ENCODE measurements at regions not wholly inside any gene's neighbourhood (a gene's known extent, or its start where the extent isn't known, plus 50 kb on each side); places are given as distances from the start of the nearest gene placed in this dataset.

DNA sequence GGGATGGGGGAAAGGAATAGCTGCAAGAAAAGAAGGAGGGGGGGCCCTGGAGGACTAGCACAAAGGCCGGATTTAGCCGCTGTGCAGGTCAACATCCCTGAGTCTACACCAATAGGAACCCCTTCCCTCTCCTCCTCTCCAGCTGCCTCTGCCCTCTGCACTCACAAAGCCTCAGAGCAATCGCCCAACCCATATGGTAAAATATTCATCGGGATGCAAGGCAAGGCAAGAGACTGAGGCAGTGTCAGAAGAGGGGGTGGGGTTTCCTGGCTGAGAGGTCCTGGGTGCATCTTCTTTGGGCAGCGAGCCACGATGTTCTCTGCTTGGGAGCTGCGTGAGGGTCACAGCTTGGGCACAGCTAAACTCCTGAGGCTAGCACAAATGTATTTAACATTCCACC is 115.5 kb upstream of the NLRP1 start:
- Histone ChIP-seq H3K23ac (ENCODE audit: insufficient read length, low read depth, low read length) (no peak overlapping the region), H3K27ac (ENCODE audit: insufficient read length, low read depth, low read length) (no peak overlapping the region), H2BK5ac (ENCODE audit: insufficient read length, low read length) (no peak overlapping the region), H3K23me2 (ENCODE audit: insufficient read length, low read depth, low read length, poor library complexity, severe bottlenecking) (no peaks in the 10 kb centered on the region), H3K18ac (ENCODE audit: insufficient read length, low read depth, low read length) (no peak overlapping the region), H4K20me1 (ENCODE audit: control insufficient read depth, insufficient read depth, insufficient read length) (no peaks in the 10 kb centered on the region), H3K14ac (ENCODE audit: insufficient read depth, low read length) (no peak overlapping the region), H3K79me1 (ENCODE audit: insufficient read depth, low read depth, low read length, poor library complexity, severe bottlenecking) (no peaks in the 10 kb centered on the region), H3K56ac (ENCODE audit: insufficient read length, low read depth, low read length) (no peak overlapping the region), H3K4me2 (ENCODE audit: insufficient read depth, insufficient read length, low read length) (peak overlapping the region; percentile 26), H3K4ac (ENCODE audit: low read depth, low read length) (no peak overlapping the region), H2AFZ (ENCODE audit: low read length) (no peak overlapping the region), H3K79me2 (ENCODE audit: insufficient read depth, low read length) (no peaks in the 10 kb centered on the region), H3T11ph (ENCODE audit: low read length) (no peak overlapping the region), H2BK12ac (ENCODE audit: insufficient read length, low read depth, low read length) (no peak overlapping the region), H3K27me3 (ENCODE audit: insufficient read depth, low read length) (no peaks in the 10 kb centered on the region), H4K5ac (ENCODE audit: insufficient read length, low read depth, low read length) (no peak overlapping the region), H3K9ac (ENCODE audit: extremely low read depth, insufficient read length, low read length) (no peak overlapping the region), H4K8ac (replicated peaks; ENCODE audit: insufficient read length, low read depth, low read length) (no peak overlapping the region), H2BK120ac (ENCODE audit: low read depth, low read length, poor library complexity, severe bottlenecking) (no peak overlapping the region), H4K91ac (ENCODE audit: insufficient read length, low read depth, low read length) (no peak overlapping the region), H2AK5ac (ENCODE audit: insufficient read length, low read length) (no peak overlapping the region), H2BK15ac (ENCODE audit: low read depth, low read length) (no peak overlapping the region), H3K9me3 (ENCODE audit: control insufficient read depth, low read depth, low read length) (no peaks in the 10 kb centered on the region), H3K4me1 (ENCODE audit: insufficient read depth, low read length) (peaks cover 5% of the 10 kb centered on the region; the same call in 1 of the 2 replicates), H2BK20ac (ENCODE audit: low read depth, low read length, poor library complexity, severe bottlenecking) (no peak overlapping the region)
- peak; percentile 87 for DNase-seq
- peaks cover 0 to 24% of the 10 kb centered on the region in 2 experiments; a peak in 4 of 5 replicates for H3K9me3 Mint-ChIP-seq
- peaks cover 0 to 2% (median 0%) of the 10 kb centered on the region in 3 experiments; a peak in 1 of 7 replicates for H3K36me3 Mint-ChIP-seq (ENCODE audit: insufficient read depth in 1 of 3, low read depth in 3 of 3)
- peaks cover 80 to 82% of the 10 kb centered on the region in 2 experiments for H3K4me1 Mint-ChIP-seq
- TF ChIP-seq, protein P1, sequence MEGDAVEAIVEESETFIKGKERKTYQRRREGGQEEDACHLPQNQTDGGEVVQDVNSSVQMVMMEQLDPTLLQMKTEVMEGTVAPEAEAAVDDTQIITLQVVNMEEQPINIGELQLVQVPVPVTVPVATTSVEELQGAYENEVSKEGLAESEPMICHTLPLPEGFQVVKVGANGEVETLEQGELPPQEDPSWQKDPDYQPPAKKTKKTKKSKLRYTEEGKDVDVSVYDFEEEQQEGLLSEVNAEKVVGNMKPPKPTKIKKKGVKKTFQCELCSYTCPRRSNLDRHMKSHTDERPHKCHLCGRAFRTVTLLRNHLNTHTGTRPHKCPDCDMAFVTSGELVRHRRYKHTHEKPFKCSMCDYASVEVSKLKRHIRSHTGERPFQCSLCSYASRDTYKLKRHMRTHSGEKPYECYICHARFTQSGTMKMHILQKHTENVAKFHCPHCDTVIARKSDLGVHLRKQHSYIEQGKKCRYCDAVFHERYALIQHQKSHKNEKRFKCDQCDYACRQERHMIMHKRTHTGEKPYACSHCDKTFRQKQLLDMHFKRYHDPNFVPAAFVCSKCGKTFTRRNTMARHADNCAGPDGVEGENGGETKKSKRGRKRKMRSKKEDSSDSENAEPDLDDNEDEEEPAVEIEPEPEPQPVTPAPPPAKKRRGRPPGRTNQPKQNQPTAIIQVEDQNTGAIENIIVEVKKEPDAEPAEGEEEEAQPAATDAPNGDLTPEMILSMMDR (conservative IDR thresholded peaks at IDR 0.05): no peak
- peak overlapping the region; percentile 21 to 48; a peak in 2 of 5 replicates for H3K4me3 Mint-ChIP-seq
- H3K27me3 Mint-ChIP-seq (ENCODE audit: low read depth): no peaks in the 10 kb centered on the region
- H3K27ac Mint-ChIP-seq: peak overlapping the region; percentile 73 to 92 (median 88); a peak in 5 of 7 replicates
- no CpG with 5 or more reads among the region's 7 CpGs for whole genome bisulfite sequencing (ENCODE audit: extremely low coverage, insufficient read length, low lambda C conversion rate)
